GM23248 (cell line): ENCODE measurements at regions not wholly inside any gene's neighbourhood (a gene's known extent, or its start where the extent isn't known, plus 50 kb on each side); places are given as distances from the start of the nearest gene placed in this dataset.

Source experiments
- EZH2 ChIP-seq: fragments of 200-600 bp; sonication (generic); IDR thresholded peaks from 2 replicates; pipeline ENCODE4 v1.6.1; 2018; ENCODE audit warnings: antibody characterized with exemption, mild to moderate bottlenecking; ENCODE audit not compliant: insufficient read depth, poor library complexity, severe bottlenecking
- EZH2phosphoT487 ChIP-seq: fragments of 200-600 bp; sonication (generic); IDR thresholded peaks from 2 replicates; pipeline ENCODE4 v1.6.1; 2018; ENCODE audit warnings: antibody characterized with exemption, moderate library complexity, mild to moderate bottlenecking, low read depth; ENCODE audit not compliant: insufficient read depth

- TF ChIP-seq EZH2phosphoT487 (no peak), EZH2 (no peak)
These were observed 654.0 kb downstream of the COL12A1 start for GRCh38 chr6:74551896-74552295.
